Stomach (tissue), 4 donors: ENCODE measurements at regions not wholly inside any gene's neighbourhood (a gene's known extent, or its start where the extent isn't known, plus 50 kb on each side); places are given as distances from the start of the nearest gene placed in this dataset.

ENCODE experiments used
- POLR2A ChIP-seq, 4 donors: fragments of 450-650 bp; IDR thresholded peaks; one replicate each; pipeline ENCODE4 v1.6.1; 2016; ENCODE audit warnings: antibody characterized with exemption in 4 of 4, control low read depth in 2 of 4, mild to moderate bottlenecking in 1 of 4, moderate library complexity in 1 of 4
- POLR2AphosphoS5 ChIP-seq, 3 donors: sonication (generic); formaldehyde crosslinking; IDR thresholded peaks; one replicate each; pipeline ENCODE4 v1.6.1; 2016; ENCODE audit warnings: antibody characterized with exemption in 3 of 3

DNA sequence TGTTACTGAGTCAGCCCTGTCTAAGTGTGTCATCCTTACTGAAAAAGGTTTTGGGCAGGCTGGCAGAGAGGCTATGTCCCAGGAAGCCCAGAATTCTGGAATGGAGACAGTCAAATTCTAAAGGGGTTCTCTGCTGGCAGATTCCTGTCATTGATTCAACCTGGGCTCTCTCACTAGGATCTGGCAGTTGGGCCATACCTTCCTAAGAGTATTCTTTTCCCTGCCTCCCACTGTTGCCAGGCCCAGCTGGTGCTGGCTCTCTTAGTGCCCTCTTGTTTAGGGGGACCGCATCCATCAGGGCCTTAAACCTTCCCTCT is 85.0 kb upstream of the EGLN3 start:
- TF ChIP-seq POLR2A (IDR thresholded peaks at IDR 0.05) (no peak), POLR2AphosphoS5 (IDR thresholded peaks at IDR 0.05) (no peak)
